Hepatocyte (in vitro differentiated cells): ENCODE measurements at regions not wholly inside any gene's neighbourhood (a gene's known extent, or its start where the extent isn't known, plus 50 kb on each side); places are given as distances from the start of the nearest gene placed in this dataset.

Experiments used
- DNase-seq: peaks from one replicate; pipeline ENCODE4 v3.0.0-alpha.2; 2016; ENCODE audit warnings: low spot score
- H2AFZ ChIP-seq: fragments of 200-600 bp; sonication (generic); 2 replicates; pipeline ENCODE4 v1.6.0; 2016; ENCODE audit warnings: antibody characterized with exemption, mild to moderate bottlenecking
- H3K27ac ChIP-seq: fragments of 200-600 bp; sonication (generic); 2 replicates; pipeline ENCODE4 v1.5.1; 2016; ENCODE audit warnings: mild to moderate bottlenecking
- H3K27me3 ChIP-seq: fragments of 200-600 bp; sonication (generic); 2 replicates; pipeline ENCODE4 v1.6.1; 2016
- H3K36me3 ChIP-seq: fragments of 200-600 bp; sonication (generic); replicated peaks from 2 replicates; pipeline ENCODE4 v1.5.1; 2016; ENCODE audit warnings: low read depth; ENCODE audit not compliant: insufficient read depth
- H3K4me1 ChIP-seq: fragments of 200-600 bp; sonication (generic); 2 replicates; pipeline ENCODE4 v1.5.1; 2016; ENCODE audit warnings: mild to moderate bottlenecking, moderate library complexity; ENCODE audit not compliant: insufficient read depth
- H3K4me2 ChIP-seq: fragments of 200-600 bp; sonication (generic); 2 replicates; pipeline ENCODE4 v1.6.0; 2016
- H3K4me3 ChIP-seq: fragments of 200-600 bp; sonication (generic); 2 replicates; pipeline ENCODE4 v1.5.1; 2016; ENCODE audit warnings: mild to moderate bottlenecking
- H3K79me2 ChIP-seq: fragments of 200-600 bp; sonication (generic); 2 replicates; pipeline ENCODE4 v1.6.0; 2017; ENCODE audit warnings: mild to moderate bottlenecking
- H3K9me2 ChIP-seq: fragments of 200-600 bp; sonication (generic); replicated peaks from 2 replicates; pipeline ENCODE4 v1.6.0; 2017; ENCODE audit warnings: mild to moderate bottlenecking; ENCODE audit not compliant: insufficient read depth
- H3K9me3 ChIP-seq: fragments of 200-600 bp; sonication (generic); 2 replicates; pipeline ENCODE4 v1.5.1; 2016; ENCODE audit warnings: low read depth, mild to moderate bottlenecking
- H4K20me1 ChIP-seq: fragments of 200-600 bp; sonication (generic); 2 replicates; pipeline ENCODE4 v1.6.0; 2016; ENCODE audit warnings: mild to moderate bottlenecking; ENCODE audit not compliant: insufficient read depth, poor library complexity, severe bottlenecking
- CTCF ChIP-seq: fragments of 200-600 bp; sonication (generic); IDR thresholded peaks from 2 replicates; pipeline ENCODE4 v1.5.1; 2016; ENCODE audit warnings: antibody characterized with exemption, mild to moderate bottlenecking; ENCODE audit not compliant: poor library complexity
- EZH2 ChIP-seq: fragments of 200-600 bp; sonication (generic); IDR thresholded peaks from 2 replicates; pipeline ENCODE4 v1.6.1; 2016; ENCODE audit warnings: antibody characterized with exemption, mild to moderate bottlenecking, borderline replicate concordance
- EZH2phosphoT487 ChIP-seq: fragments of 200-600 bp; sonication (generic); IDR thresholded peaks from one replicate; pipeline ENCODE4 v1.6.1; 2018; ENCODE audit warnings: antibody characterized with exemption, mild to moderate bottlenecking, low read depth, moderate library complexity; ENCODE audit not compliant: unreplicated experiment, severe bottlenecking
- WGBS: methylation state at CpG from one replicate; pipeline ENCODE4 v1.1.6; 2016; ENCODE audit warnings: low lambda C conversion rate; ENCODE audit errors: missing lambda C conversion rate; 5-methylcytosine and 5-hydroxymethylcytosine counted together

- Histone ChIP-seq H3K27me3 (no peaks in the 10 kb centered on the region), H2AFZ (no peak overlapping the region), H3K4me1 (peaks cover 10% of the 10 kb centered on the region), H3K79me2 (no peaks in the 10 kb centered on the region), H4K20me1 (no peaks in the 10 kb centered on the region), H3K4me2 (no peak overlapping the region), H3K9me3 (no peaks in the 10 kb centered on the region), H3K4me3 (no peak overlapping the region), H3K9me2 (no peaks in the 10 kb centered on the region), H3K27ac (no peak overlapping the region), H3K36me3 (no peaks in the 10 kb centered on the region)
- no peak for TF ChIP-seq EZH2
- WGBS: 68% methylated on average over 3 of the region's 3 CpGs
- DNase-seq: no peak
Observed at GRCh38 chr4:182062458-182062857, 180.7 kb upstream of the TENM3 start.

GRCh38 chr4:182062936-182063335, 180.3 kb upstream of the TENM3 start:
- H2AFZ ChIP-seq: no peak overlapping the region
- no peaks in the 10 kb centered on the region for H3K79me2 ChIP-seq
- H3K36me3 ChIP-seq: no peaks in the 10 kb centered on the region
- H4K20me1 ChIP-seq: no peaks in the 10 kb centered on the region
- no peaks in the 10 kb centered on the region for H3K27me3 ChIP-seq
- H3K9me2 ChIP-seq: no peaks in the 10 kb centered on the region
- H3K9me3 ChIP-seq: no peaks in the 10 kb centered on the region
- no peak overlapping the region for H3K4me3 ChIP-seq
- DNase-seq: peak; percentile 11
- no peak overlapping the region for H3K27ac ChIP-seq
- TF ChIP-seq CTCF: no peak
- no peak for TF ChIP-seq EZH2
- TF ChIP-seq EZH2phosphoT487: no peak
- no peak overlapping the region for H3K4me2 ChIP-seq
- H3K4me1 ChIP-seq: peaks cover 10% of the 10 kb centered on the region

GRCh38 chr4:182063651-182064050, 179.6 kb upstream of the TENM3 start:
- WGBS: 92% methylated on average over 2 of the region's 2 CpGs
- Histone ChIP-seq H3K4me1 (peaks cover 10% of the 10 kb centered on the region), H3K9me2 (no peaks in the 10 kb centered on the region), H3K36me3 (no peaks in the 10 kb centered on the region), H3K27ac (no peak overlapping the region), H2AFZ (no peak overlapping the region), H3K4me2 (no peak overlapping the region), H3K4me3 (no peak overlapping the region), H3K27me3 (no peaks in the 10 kb centered on the region), H3K79me2 (no peaks in the 10 kb centered on the region), H3K9me3 (no peaks in the 10 kb centered on the region), H4K20me1 (no peaks in the 10 kb centered on the region)
- DNase-seq: no peak
- TF ChIP-seq EZH2: no peak
- no peak for TF ChIP-seq CTCF
- TF ChIP-seq EZH2phosphoT487: no peak

- Histone ChIP-seq H3K79me2 (no peaks in the 10 kb centered on the region), H2AFZ (no peak overlapping the region), H3K36me3 (no peaks in the 10 kb centered on the region), H3K4me2 (no peak overlapping the region), H4K20me1 (no peaks in the 10 kb centered on the region), H3K9me2 (no peaks in the 10 kb centered on the region), H3K27ac (no peak overlapping the region), H3K9me3 (no peaks in the 10 kb centered on the region), H3K4me3 (no peak overlapping the region), H3K27me3 (no peaks in the 10 kb centered on the region), H3K4me1 (peaks cover 10% of the 10 kb centered on the region)
- TF ChIP-seq EZH2 (no peak), CTCF (no peak), EZH2phosphoT487 (no peak)
- WGBS: 81% methylated on average over 17 of the region's 17 CpGs
- no peak for DNase-seq
Observed at GRCh38 chr4:182065255-182065654, 177.9 kb upstream of the TENM3 start.
